Ovary (tissue), 3 donors: ENCODE measurements at regions not wholly inside any gene's neighbourhood (a gene's known extent, or its start where the extent isn't known, plus 50 kb on each side); places are given as distances from the start of the nearest gene placed in this dataset.

ENCODE experiments used
- EP300 ChIP-seq: sonication (generic); formaldehyde crosslinking; IDR thresholded peaks from one replicate; pipeline ENCODE4 v1.6.1; 2017; ENCODE audit warnings: antibody characterized with exemption
- POLR2A ChIP-seq: fragments of 450-650 bp; IDR thresholded peaks from one replicate; pipeline ENCODE4 v1.6.1; 2017; ENCODE audit warnings: antibody characterized with exemption, mild to moderate bottlenecking, moderate library complexity
- TF ChIP-seq, protein P1 (sequence below), 3 donors: fragments of 450-650 bp in 2 of 3; fragments of 200-600 bp in 1 of 3; IDR thresholded peaks; one replicate each; pipeline versions ENCODE4 v1.5.1 to v1.8.0; 2016 to 2022; ENCODE audit warnings: antibody characterized with exemption in 3 of 3, mild to moderate bottlenecking in 1 of 3
- donor health status: DM: no; HTN: no; CAD: no.

DNA sequence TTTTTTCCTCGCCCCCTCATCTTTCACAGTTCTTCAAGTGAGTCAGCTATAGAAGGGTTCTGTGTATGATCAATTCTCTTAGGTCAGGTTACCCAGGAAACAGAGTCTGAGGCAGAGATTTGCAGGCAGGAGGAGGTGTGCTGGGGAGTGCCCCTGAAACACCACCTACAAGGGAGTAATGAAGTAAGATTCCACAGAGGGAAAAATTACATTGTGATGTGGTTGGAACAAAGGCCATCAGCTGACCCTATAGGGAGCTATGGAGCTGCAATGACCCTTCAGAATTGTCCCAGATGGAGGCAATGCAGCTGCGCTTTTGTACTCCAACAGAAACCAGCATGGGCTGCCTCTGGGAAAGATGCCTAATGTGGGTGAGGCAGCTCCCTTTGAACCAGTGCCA lies 142.2 kb upstream of the CNTN3 start:
- TF ChIP-seq, protein P1, sequence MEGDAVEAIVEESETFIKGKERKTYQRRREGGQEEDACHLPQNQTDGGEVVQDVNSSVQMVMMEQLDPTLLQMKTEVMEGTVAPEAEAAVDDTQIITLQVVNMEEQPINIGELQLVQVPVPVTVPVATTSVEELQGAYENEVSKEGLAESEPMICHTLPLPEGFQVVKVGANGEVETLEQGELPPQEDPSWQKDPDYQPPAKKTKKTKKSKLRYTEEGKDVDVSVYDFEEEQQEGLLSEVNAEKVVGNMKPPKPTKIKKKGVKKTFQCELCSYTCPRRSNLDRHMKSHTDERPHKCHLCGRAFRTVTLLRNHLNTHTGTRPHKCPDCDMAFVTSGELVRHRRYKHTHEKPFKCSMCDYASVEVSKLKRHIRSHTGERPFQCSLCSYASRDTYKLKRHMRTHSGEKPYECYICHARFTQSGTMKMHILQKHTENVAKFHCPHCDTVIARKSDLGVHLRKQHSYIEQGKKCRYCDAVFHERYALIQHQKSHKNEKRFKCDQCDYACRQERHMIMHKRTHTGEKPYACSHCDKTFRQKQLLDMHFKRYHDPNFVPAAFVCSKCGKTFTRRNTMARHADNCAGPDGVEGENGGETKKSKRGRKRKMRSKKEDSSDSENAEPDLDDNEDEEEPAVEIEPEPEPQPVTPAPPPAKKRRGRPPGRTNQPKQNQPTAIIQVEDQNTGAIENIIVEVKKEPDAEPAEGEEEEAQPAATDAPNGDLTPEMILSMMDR (IDR thresholded peaks at IDR 0.05): no peak
- TF ChIP-seq POLR2A (no peak), EP300 (no peak)
